Natural killer cell treated with Interleukin-12 subunit alpha and Interleukin-12 subunit beta and Interleukin-15 and Interleukin-18, amount 100 ng/mL, for 72 hours (primary cell): ENCODE measurements at regions not wholly inside any gene's neighbourhood (a gene's known extent, or its start where the extent isn't known, plus 50 kb on each side); places are given as distances from the start of the nearest gene placed in this dataset.
A peak's percentile ranks its signal among the peaks of the same experiment; 100 is the strongest.

Experiments
- ATAC-seq, 2 donors: fragments of 150-1000 bp; cut with Tn5 transposase in 1 of 2; sonication (Bioruptor Pico), chemical (Tn5 transposase) in 1 of 2; 2 replicates each; pipeline ENCODE4 v1.10.0; 2021
- DNase-seq: peaks from one replicate; pipeline ENCODE4 v3.0.0; 2022; ENCODE audit warnings: low spot score
- H3K27ac Mint-ChIP-seq, 2 donors: 1 replicate in 1 of 2; 2 replicates in 1 of 2; pipeline ENCODE4 v1.8.0; 2022; ENCODE audit warnings: mixed read lengths in 2 of 2, mild to moderate bottlenecking in 1 of 2, moderate library complexity in 1 of 2
- H3K27me3 Mint-ChIP-seq, 2 donors: 1 replicate in 1 of 2; 2 replicates in 1 of 2; pipeline ENCODE4 v1.8.0; 2022; ENCODE audit warnings: mixed read lengths in 2 of 2
- H3K36me3 Mint-ChIP-seq: one replicate; pipeline ENCODE4 v1.8.0; 2022; ENCODE audit warnings: mixed read lengths
- H3K4me1 Mint-ChIP-seq, 2 donors: 1 replicate in 1 of 2; 2 replicates in 1 of 2; pipeline ENCODE4 v1.8.0; 2022; ENCODE audit warnings: low read depth in 2 of 2, mixed read lengths in 2 of 2, mild to moderate bottlenecking in 1 of 2
- H3K4me3 Mint-ChIP-seq: one replicate; pipeline ENCODE4 v1.8.0; 2022; ENCODE audit warnings: mixed read lengths
- H3K9me3 Mint-ChIP-seq: 2 replicates; pipeline ENCODE4 v1.8.0; 2022; ENCODE audit warnings: mixed read lengths

GRCh38 chr6:139790527-139790926 is 416.1 kb upstream of the CITED2 start:
- Mint-ChIP-seq H3K4me1 (no peaks in the 10 kb centered on the region), H3K36me3 (peaks cover 7% of the 10 kb centered on the region), H3K4me3 (no peak overlapping the region), H3K9me3 (peaks cover under 1% of the 10 kb centered on the region), H3K27ac (no peak overlapping the region), H3K27me3 (peaks cover 0 to 27% of the 10 kb centered on the region in 2 donors)
- ATAC-seq (no peak), DNase-seq (no peak)

GRCh38 chr6:139784222-139784769 is 409.8 kb upstream of the CITED2 start:
- H3K4me3 Mint-ChIP-seq: no peak overlapping the region
- H3K27ac Mint-ChIP-seq: no peak overlapping the region
- H3K4me1 Mint-ChIP-seq: no peaks in the 10 kb centered on the region
- ATAC-seq (no peak), DNase-seq (no peak)
- H3K9me3 Mint-ChIP-seq: peaks cover 4% of the 10 kb centered on the region
- H3K36me3 Mint-ChIP-seq: peaks cover 7% of the 10 kb centered on the region
- peaks cover 0 to 10% of the 10 kb centered on the region in 2 donors for H3K27me3 Mint-ChIP-seq

- H3K9me3 Mint-ChIP-seq: peaks cover under 1% of the 10 kb centered on the region
Observed at GRCh38 chr6:139779988-139780774, 405.7 kb upstream of the CITED2 start.

GRCh38 chr6:139778688-139779087 is 404.2 kb upstream of the CITED2 start:
- DNase-seq (no peak), ATAC-seq (no peak)
- no peaks in the 10 kb centered on the region for H3K36me3 Mint-ChIP-seq
- H3K27ac Mint-ChIP-seq: no peak overlapping the region
- H3K9me3 Mint-ChIP-seq: no peaks in the 10 kb centered on the region
- no peaks in the 10 kb centered on the region for H3K4me1 Mint-ChIP-seq
- no peak overlapping the region for H3K4me3 Mint-ChIP-seq
- H3K27me3 Mint-ChIP-seq: peaks cover 7 to 21% of the 10 kb centered on the region in 2 donors

More at GRCh38 chr6:139779988-139780774, 405.7 kb upstream of the CITED2 start:
- DNase-seq (no peak), ATAC-seq (peak in 1 of 2 donors; percentile 36)
- Mint-ChIP-seq H3K4me3 (no peak overlapping the region), H3K36me3 (no peaks in the 10 kb centered on the region), H3K4me1 (no peaks in the 10 kb centered on the region), H3K27me3 (peaks cover 3 to 15% of the 10 kb centered on the region in 2 donors), H3K27ac (no peak overlapping the region)

- Mint-ChIP-seq H3K27me3 (peaks cover 7 to 21% of the 10 kb centered on the region in 2 donors), H3K4me1 (no peaks in the 10 kb centered on the region), H3K36me3 (no peaks in the 10 kb centered on the region), H3K9me3 (no peaks in the 10 kb centered on the region), H3K4me3 (no peak overlapping the region), H3K27ac (no peak overlapping the region)
- no peak for ATAC-seq
- DNase-seq: no peak
Observed at GRCh38 chr6:139778106-139778505, 403.7 kb upstream of the CITED2 start.

- Mint-ChIP-seq H3K27ac (no peak overlapping the region), H3K4me1 (no peaks in the 10 kb centered on the region), H3K4me3 (no peak overlapping the region), H3K27me3 (peaks cover 7 to 21% of the 10 kb centered on the region in 2 donors), H3K9me3 (no peaks in the 10 kb centered on the region), H3K36me3 (no peaks in the 10 kb centered on the region)
- ATAC-seq: no peak
- DNase-seq: no peak
Observed at GRCh38 chr6:139777202-139777970, 402.9 kb upstream of the CITED2 start.

- Mint-ChIP-seq H3K9me3 (no peaks in the 10 kb centered on the region), H3K27ac (no peak overlapping the region), H3K4me1 (no peaks in the 10 kb centered on the region), H3K27me3 (peaks cover 7 to 21% of the 10 kb centered on the region in 2 donors), H3K4me3 (no peak overlapping the region), H3K36me3 (no peaks in the 10 kb centered on the region)
- DNase-seq (no peak), ATAC-seq (no peak)
Observed at GRCh38 chr6:139776041-139776440, 401.6 kb upstream of the CITED2 start.

- no peak overlapping the region for H3K27ac Mint-ChIP-seq
- H3K4me1 Mint-ChIP-seq: peaks cover 14% of the 10 kb centered on the region in 2 donors
- H3K4me3 Mint-ChIP-seq: no peak overlapping the region
- ATAC-seq: no peak
- no peaks in the 10 kb centered on the region for H3K9me3 Mint-ChIP-seq
- no peak for DNase-seq
- no peaks in the 10 kb centered on the region for H3K36me3 Mint-ChIP-seq
- H3K27me3 Mint-ChIP-seq: peaks cover 0 to 13% of the 10 kb centered on the region in 2 donors
Observed at GRCh38 chr6:139768196-139768595, 393.7 kb upstream of the CITED2 start.

- H3K27me3 Mint-ChIP-seq: peaks cover 0 to 13% of the 10 kb centered on the region in 2 donors
- H3K36me3 Mint-ChIP-seq: no peaks in the 10 kb centered on the region
- DNase-seq: no peak
- no peak overlapping the region for H3K4me3 Mint-ChIP-seq
- no peak overlapping the region for H3K27ac Mint-ChIP-seq
- H3K9me3 Mint-ChIP-seq: no peaks in the 10 kb centered on the region
- peaks cover 14% of the 10 kb centered on the region in 2 donors for H3K4me1 Mint-ChIP-seq
- no peak for ATAC-seq
Observed at GRCh38 chr6:139766796-139767195, 392.3 kb upstream of the CITED2 start.

GRCh38 chr6:139765825-139766285 is 391.4 kb upstream of the CITED2 start:
- H3K27me3 Mint-ChIP-seq: peaks cover 0 to 13% of the 10 kb centered on the region in 2 donors
- DNase-seq (no peak), ATAC-seq (no peak)
- no peak overlapping the region for H3K4me3 Mint-ChIP-seq
- H3K36me3 Mint-ChIP-seq: no peaks in the 10 kb centered on the region
- H3K4me1 Mint-ChIP-seq: peaks cover 14% of the 10 kb centered on the region in 2 donors
- H3K27ac Mint-ChIP-seq: no peak overlapping the region
- no peaks in the 10 kb centered on the region for H3K9me3 Mint-ChIP-seq

GRCh38 chr6:139764498-139764986 is 390.1 kb upstream of the CITED2 start:
- no peak for DNase-seq
- peak; percentile 60 to 64 for ATAC-seq
- Mint-ChIP-seq H3K4me1 (peaks cover 14% of the 10 kb centered on the region in 2 donors), H3K27ac (peak overlapping the region in 1 of 2 donors; percentile 33), H3K27me3 (peaks cover 0 to 13% of the 10 kb centered on the region in 2 donors), H3K9me3 (no peaks in the 10 kb centered on the region), H3K36me3 (no peaks in the 10 kb centered on the region), H3K4me3 (peak overlapping the region; percentile 13)

GRCh38 chr6:139763468-139764210 is 389.2 kb upstream of the CITED2 start:
- ATAC-seq (no peak), DNase-seq (no peak)
- peaks cover 0 to 13% of the 10 kb centered on the region in 2 donors for H3K27me3 Mint-ChIP-seq
- H3K4me3 Mint-ChIP-seq: no peak overlapping the region
- no peak overlapping the region for H3K27ac Mint-ChIP-seq
- H3K36me3 Mint-ChIP-seq: no peaks in the 10 kb centered on the region
- H3K9me3 Mint-ChIP-seq: no peaks in the 10 kb centered on the region
- H3K4me1 Mint-ChIP-seq: peaks cover 14% of the 10 kb centered on the region in 2 donors

GRCh38 chr6:139762587-139763031 is 388.2 kb upstream of the CITED2 start:
- peaks cover 14% of the 10 kb centered on the region in 2 donors for H3K4me1 Mint-ChIP-seq
- DNase-seq (no peak), ATAC-seq (no peak)
- no peak overlapping the region for H3K4me3 Mint-ChIP-seq
- H3K27me3 Mint-ChIP-seq: peaks cover 0 to 6% of the 10 kb centered on the region in 2 donors
- H3K27ac Mint-ChIP-seq: no peak overlapping the region
- H3K36me3 Mint-ChIP-seq: no peaks in the 10 kb centered on the region
- no peaks in the 10 kb centered on the region for H3K9me3 Mint-ChIP-seq
